MCF 10A (cell line): ENCODE measurements at regions not wholly inside any gene's neighbourhood (a gene's known extent, or its start where the extent isn't known, plus 50 kb on each side); places are given as distances from the start of the nearest gene placed in this dataset.

ENCODE experiments used
- BruUV-seq: library from RNA; stranded (reverse); fragments of 400-500 nt; replicated peaks from 2 replicates; lab custom pipeline; 2021; lab: Mats Ljungman, UMichigan
- CTCF ChIA-PET: fragments of 300-600 bp; sonication (Branson Sonifier 250); formaldehyde crosslinking; extraction: SDS; loops from one replicate; lab custom pipeline; 2021; ENCODE audit warnings: antibody characterized with exemption, inconsistent platforms; lab: Yijun Ruan, JAX
- POLR2A ChIA-PET: fragments of 300-600, 350-650 bp; sonication (Branson Sonifier 250); formaldehyde crosslinking; extraction: SDS; loops from one replicate; lab custom pipeline; 2020; ENCODE audit warnings: antibody characterized with exemption, inconsistent platforms; lab: Yijun Ruan, JAX
- DNase-seq: peaks from one replicate; pipeline ENCODE4 v3.0.0-alpha.2; 2018; ENCODE audit not compliant: unreplicated experiment
- H3K27ac Mint-ChIP-seq: one replicate; pipeline ENCODE4 v1.8.0; 2022; ENCODE audit warnings: mild to moderate bottlenecking, low read depth, mixed read lengths; ENCODE audit not compliant: unreplicated experiment
- H3K27me3 Mint-ChIP-seq: one replicate; pipeline ENCODE4 v1.8.0; 2022; ENCODE audit warnings: mixed read lengths; ENCODE audit not compliant: insufficient read depth, unreplicated experiment
- H3K36me3 Mint-ChIP-seq: one replicate; pipeline ENCODE4 v1.8.0; 2022; ENCODE audit warnings: mild to moderate bottlenecking, moderate library complexity, mixed read lengths; ENCODE audit not compliant: insufficient read depth, unreplicated experiment
- H3K4me1 Mint-ChIP-seq: one replicate; pipeline ENCODE4 v1.8.0; 2022; ENCODE audit warnings: mixed read lengths; ENCODE audit not compliant: insufficient read depth, unreplicated experiment
- H3K4me3 Mint-ChIP-seq: one replicate; pipeline ENCODE4 v1.8.0; 2022; ENCODE audit warnings: mild to moderate bottlenecking, moderate library complexity, mixed read lengths; ENCODE audit not compliant: unreplicated experiment
- H3K9me3 Mint-ChIP-seq: one replicate; pipeline ENCODE4 v1.8.0; 2022; ENCODE audit warnings: mixed read lengths; ENCODE audit not compliant: unreplicated experiment
- CTCF ChIP-seq: fragments of 200-600 bp; IDR thresholded peaks from one replicate; pipeline ENCODE4 v1.8.0; 2022; ENCODE audit warnings: antibody characterized with exemption, mild to moderate bottlenecking; ENCODE audit not compliant: unreplicated experiment
- intact Hi-C: fragments of 100-400 bp; cut with micrococcal nuclease; formaldehyde crosslinking; loops from 2 replicates; pipeline ENCODE4 v1.14.1; 2022

- peaks cover 42% of the 10 kb centered on the region for H3K9me3 Mint-ChIP-seq
- intact Hi-C loops = no loop called here
- ChIA-PET CTCF (interaction anchor here (0.6 kb wide), 1 partner anchor 30 kb away, joined by 3 read pairs; no protein-coding TSS in a partner anchor), POLR2A (no interaction called here)
- H3K4me1 Mint-ChIP-seq = no peaks in the 10 kb centered on the region
- H3K27ac Mint-ChIP-seq = no peak overlapping the region
- no peak for DNase-seq
- H3K36me3 Mint-ChIP-seq = no peaks in the 10 kb centered on the region
- no peak overlapping the region for H3K4me3 Mint-ChIP-seq
- BruUV-seq = no TSS peak
- no peak for TF ChIP-seq CTCF
- H3K27me3 Mint-ChIP-seq = no peaks in the 10 kb centered on the region
Measured at GRCh38 chr22:48794906-48795305, 1032.8 kb downstream of the BRD1 start.

GRCh38 chr22:48793949-48794348 is 1033.7 kb downstream of the BRD1 start:
- no TSS peak for BruUV-seq
- no peaks in the 10 kb centered on the region for H3K27me3 Mint-ChIP-seq
- no peak for TF ChIP-seq CTCF
- no peak overlapping the region for H3K27ac Mint-ChIP-seq
- H3K4me3 Mint-ChIP-seq = no peak overlapping the region
- no peak for DNase-seq
- ChIA-PET CTCF (no interaction called here), POLR2A (no interaction called here)
- H3K4me1 Mint-ChIP-seq = no peaks in the 10 kb centered on the region
- no peaks in the 10 kb centered on the region for H3K36me3 Mint-ChIP-seq
- peaks cover 42% of the 10 kb centered on the region for H3K9me3 Mint-ChIP-seq
- intact Hi-C loops = no loop called here

DNA sequence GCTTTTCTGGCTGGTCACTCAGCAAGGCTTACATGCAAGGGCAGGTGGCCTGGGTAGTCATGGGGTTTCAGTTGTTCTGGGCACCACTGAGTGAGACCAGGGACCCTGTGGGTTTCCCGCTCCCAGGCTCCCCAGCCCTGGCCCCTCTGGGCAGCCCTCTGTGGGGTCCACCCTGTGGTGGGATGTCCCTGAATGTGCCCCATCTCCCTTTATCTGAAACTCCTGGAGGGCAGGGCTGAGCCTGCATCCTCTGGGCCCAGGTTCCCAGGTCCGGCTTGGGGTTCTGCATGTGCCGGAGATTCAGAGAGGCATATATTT is 1041.0 kb downstream of the BRD1 start:
- no peak overlapping the region for H3K27ac Mint-ChIP-seq
- H3K36me3 Mint-ChIP-seq = no peaks in the 10 kb centered on the region
- intact Hi-C loops = no loop called here
- no peaks in the 10 kb centered on the region for H3K27me3 Mint-ChIP-seq
- no TSS peak for BruUV-seq
- H3K9me3 Mint-ChIP-seq = peaks cover 19% of the 10 kb centered on the region
- no peaks in the 10 kb centered on the region for H3K4me1 Mint-ChIP-seq
- ChIA-PET POLR2A (no interaction called here), CTCF (no interaction called here)
- no peak for DNase-seq
- no peak overlapping the region for H3K4me3 Mint-ChIP-seq
- no peak for TF ChIP-seq CTCF

- BruUV-seq = no TSS peak
Measured at GRCh38 chr22:48785792-48786678, 1041.6 kb downstream of the BRD1 start.

More at GRCh38 chr22:48785792-48786678, 1041.6 kb downstream of the BRD1 start:
- Mint-ChIP-seq H3K4me1 (no peaks in the 10 kb centered on the region), H3K9me3 (peaks cover 16% of the 10 kb centered on the region), H3K27me3 (no peaks in the 10 kb centered on the region), H3K36me3 (no peaks in the 10 kb centered on the region), H3K27ac (no peak overlapping the region), H3K4me3 (no peak overlapping the region)
- CTCF ChIA-PET = no interaction called here
- DNase-seq = no peak
- POLR2A ChIA-PET = no interaction called here
- intact Hi-C loops = no loop called here
- no peak for TF ChIP-seq CTCF
